OCI-LY7 (cell line): ENCODE measurements at regions not wholly inside any gene's neighbourhood (a gene's known extent, or its start where the extent isn't known, plus 50 kb on each side); places are given as distances from the start of the nearest gene placed in this dataset.

Experiments
- CTCF ChIP-seq: fragments of 200-600 bp; sonication (generic); conservative IDR thresholded peaks from 2 replicates; pipeline ENCODE4 v1.5.1; 2014; ENCODE audit warnings: mild to moderate bottlenecking, antibody characterized with exemption, low read length, moderate library complexity, mixed read lengths
- EZH2phosphoT487 ChIP-seq: fragments of 200-600 bp; sonication (generic); IDR thresholded peaks from 2 replicates; pipeline ENCODE4 v1.6.1; 2018; ENCODE audit warnings: low read depth, borderline replicate concordance, mild to moderate bottlenecking, mixed run types, antibody characterized with exemption, low read length, moderate library complexity, mixed read lengths

DNA sequence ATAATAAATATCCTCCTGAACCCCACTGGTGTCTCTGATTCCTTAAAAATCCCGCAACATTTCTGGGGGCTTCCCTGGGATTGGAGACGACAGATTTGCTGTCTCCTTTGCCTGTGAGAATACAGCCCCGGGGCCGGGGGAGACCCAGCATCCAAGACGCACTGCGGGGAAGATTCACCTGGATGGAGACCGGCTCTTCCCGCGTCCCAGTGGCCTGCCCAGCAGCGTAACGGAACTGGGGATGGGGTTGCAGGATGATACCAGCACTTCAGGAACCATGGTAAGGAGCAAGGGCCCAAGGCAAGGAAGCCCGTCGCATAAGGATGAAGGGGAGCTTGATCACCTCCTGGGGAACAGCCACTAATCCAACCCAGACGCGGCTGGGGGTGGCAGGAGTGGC lies 53.3 kb upstream of the OR4C15 start:
- TF ChIP-seq CTCF (no peak), EZH2phosphoT487 (no peak)
